SH-SY5Y (cell line): ENCODE measurements at regions not wholly inside any gene's neighbourhood (a gene's known extent, or its start where the extent isn't known, plus 50 kb on each side); places are given as distances from the start of the nearest gene placed in this dataset.

Experiments used
- GATA2 ChIP-seq: IDR thresholded peaks from 2 replicates; pipeline ENCODE4 v1.6.1; 2011; ENCODE audit warnings: mild to moderate bottlenecking, low read depth, low read length
- GATA3 ChIP-seq: IDR thresholded peaks from 2 replicates; pipeline ENCODE4 v1.6.1; 2011; ENCODE audit warnings: low read depth, mild to moderate bottlenecking, low read length, moderate library complexity

DNA sequence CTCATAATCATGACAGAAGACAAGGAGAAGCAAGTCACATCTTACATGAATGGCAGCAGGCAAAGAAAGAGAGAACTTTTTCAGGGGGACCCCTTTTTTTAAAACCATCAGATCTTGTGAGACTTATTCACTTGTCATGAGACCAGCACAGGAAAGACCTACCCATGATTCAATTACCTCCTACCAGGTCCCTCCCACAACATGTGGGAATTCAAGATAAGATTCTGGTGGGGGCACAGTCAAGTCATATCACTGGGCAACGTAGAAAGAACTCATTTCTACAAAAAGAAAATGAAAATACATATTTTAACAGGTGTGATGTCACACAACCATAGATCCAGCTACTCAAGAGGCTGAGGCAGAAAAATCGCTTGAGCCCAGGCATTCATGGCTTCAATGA, 304.1 kb downstream of the IPMK start:
- no peak for TF ChIP-seq GATA2
- TF ChIP-seq GATA3: no peak

DNA sequence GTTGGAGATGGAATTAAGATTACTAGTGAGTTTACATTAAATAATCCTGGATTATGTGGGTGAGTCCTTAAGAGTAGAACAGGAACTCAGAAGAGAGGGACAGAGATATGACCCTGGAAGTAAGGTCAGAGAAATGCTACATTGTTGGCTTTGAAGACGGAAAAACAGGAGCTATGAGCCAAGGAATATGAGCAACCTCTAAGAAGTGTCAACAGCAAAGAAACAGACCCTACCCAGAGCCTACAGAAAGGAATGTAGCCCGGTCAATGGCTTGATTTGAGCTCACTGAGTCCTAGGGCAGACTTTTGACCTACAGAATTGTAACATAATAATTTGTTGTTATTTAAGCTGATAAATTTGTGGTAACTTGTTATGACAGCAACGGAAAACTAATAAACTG, 304.9 kb downstream of the IPMK start:
- TF ChIP-seq GATA2: no peak

DNA sequence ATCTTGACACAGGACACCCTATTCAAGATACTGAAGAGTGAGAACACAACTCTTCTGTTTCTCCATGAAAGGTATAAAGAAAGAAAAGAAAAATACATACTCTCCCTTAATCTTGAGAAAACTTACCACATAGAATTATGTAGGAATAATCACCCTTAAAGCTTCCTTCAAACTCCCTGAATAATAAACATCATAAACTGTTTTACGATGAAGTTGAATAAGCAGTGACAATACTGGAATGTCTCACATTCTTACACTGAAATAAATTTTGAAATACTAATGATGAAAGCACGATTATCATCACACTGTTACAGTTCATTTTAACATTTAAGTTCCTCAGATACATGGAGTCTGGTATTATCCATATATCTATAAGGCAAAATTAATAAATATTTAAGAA, 306.2 kb downstream of the IPMK start:
- TF ChIP-seq GATA2: no peak
- no peak for TF ChIP-seq GATA3

DNA sequence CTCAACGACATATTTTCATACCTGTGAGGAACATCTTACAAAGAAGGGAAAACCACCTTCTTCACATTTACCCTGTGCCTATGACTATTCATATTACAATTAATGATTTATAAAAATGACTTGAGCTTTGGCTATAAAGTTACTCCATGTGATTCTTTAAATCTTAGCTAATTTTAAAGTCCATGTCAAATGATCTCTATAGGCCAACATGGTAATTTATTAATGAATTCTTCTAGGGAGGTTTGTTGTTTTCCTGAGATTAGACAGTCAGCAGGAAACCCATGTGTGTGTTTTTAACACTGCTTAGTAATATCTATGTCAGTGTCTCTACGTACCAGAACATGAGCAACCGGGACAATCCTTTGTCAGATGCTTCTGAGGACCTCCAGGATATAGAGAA, 307.3 kb downstream of the IPMK start:
- TF ChIP-seq GATA3 (no peak), GATA2 (no peak)

DNA sequence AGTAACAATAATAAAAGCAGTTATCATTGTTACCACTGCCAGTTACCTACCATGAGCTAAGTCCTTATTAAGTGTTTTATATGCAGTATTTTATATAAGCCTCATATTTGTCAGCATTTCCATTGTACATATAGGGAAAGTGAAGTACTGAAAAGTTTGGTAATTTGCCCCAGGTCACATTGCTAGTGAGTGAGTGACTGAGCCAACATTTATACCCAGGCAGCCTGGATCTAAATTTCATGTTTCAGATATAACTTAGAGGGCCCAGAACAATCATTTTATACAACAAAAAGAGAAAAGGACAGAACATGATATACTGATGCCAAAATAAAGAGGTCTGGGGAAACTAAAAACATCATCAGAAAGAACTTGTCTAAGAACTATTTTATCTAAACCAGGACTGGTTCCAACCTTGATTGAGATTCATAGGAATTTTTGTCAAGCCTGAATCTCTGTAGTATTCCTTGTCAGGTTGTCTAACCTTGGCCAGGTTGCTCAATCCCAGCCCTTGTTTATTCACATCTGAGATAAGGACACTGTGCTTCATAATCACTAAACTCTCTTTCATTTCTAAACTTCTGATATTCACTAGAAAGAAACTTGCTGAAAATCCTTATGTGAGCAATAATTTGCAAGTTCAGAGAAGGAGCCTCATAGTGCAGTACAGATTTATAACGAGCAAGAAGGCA, 308.2 kb downstream of the IPMK start:
- TF ChIP-seq GATA2 (no peak), GATA3 (no peak)

DNA sequence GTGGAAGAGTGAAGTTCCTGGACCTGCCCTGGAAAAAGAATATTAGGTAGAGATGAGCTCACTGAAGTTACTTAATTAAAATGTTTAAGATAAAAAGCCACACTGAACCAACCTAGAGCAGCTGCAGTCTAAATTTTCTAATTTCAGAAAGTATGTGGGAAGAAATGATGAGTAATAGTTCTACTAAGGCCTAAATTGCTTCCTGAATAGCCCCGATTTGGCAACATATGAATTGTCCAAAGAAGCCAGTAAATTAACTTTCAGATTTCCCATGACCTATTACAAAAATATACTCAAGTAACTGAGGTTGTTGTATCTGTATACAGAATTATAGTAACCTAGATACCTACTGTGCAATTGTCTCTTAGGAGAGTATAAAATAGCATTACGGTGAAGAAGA, 312.6 kb downstream of the IPMK start:
- TF ChIP-seq GATA3: no peak
- TF ChIP-seq GATA2: no peak

DNA sequence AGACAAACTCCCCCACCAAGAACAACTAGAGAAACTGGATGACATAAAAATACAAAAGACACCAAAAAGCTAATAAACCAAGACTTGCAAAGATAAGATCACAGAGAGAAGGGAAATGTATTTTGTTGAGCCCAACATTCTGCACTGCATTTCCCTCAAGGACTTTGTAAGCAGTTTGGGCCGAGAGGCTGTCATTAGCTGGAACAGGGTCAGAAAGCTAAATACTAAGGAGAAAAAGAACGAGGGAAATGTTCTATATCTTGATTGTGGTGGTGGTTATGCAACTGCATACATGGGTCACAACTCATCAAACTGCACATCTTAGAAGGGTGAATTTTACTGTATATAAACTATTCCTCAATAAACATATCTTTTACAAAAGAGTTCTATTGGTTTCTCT, 315.0 kb downstream of the IPMK start:
- TF ChIP-seq GATA2 (no peak), GATA3 (no peak)

GRCh38 chr10:57950442-57950974, 317.2 kb downstream of the IPMK start:
- TF ChIP-seq GATA2: no peak
- no peak for TF ChIP-seq GATA3

GRCh38 chr10:57948796-57949195, 318.9 kb downstream of the IPMK start:
- TF ChIP-seq GATA3: no peak
- TF ChIP-seq GATA2: no peak

GRCh38 chr10:57946833-57947232, 320.9 kb downstream of the IPMK start:
- no peak for TF ChIP-seq GATA3
- no peak for TF ChIP-seq GATA2

DNA sequence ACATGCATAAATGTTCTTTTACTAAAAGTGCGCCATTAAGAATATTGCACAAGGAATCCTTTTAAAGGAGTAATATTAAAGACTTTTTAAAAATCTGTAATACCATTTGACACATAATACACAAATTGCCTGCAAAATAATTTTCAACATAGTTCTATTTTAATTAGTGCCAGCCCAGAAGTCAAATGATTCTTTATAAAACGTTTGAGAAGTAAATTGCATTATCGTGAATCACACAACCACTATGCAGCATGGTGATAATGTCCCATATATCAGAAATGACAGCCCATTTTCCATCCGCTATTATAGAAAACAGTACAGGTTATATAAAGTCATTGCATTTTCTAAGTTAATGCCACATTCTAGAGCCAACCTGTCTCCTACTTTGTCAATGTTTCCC, 324.0 kb downstream of the IPMK start:
- TF ChIP-seq GATA2 (no peak), GATA3 (no peak)

- TF ChIP-seq GATA3 (no peak), GATA2 (no peak)
These were observed 342.6 kb downstream of the IPMK start for GRCh38 chr10:57925045-57925444.

- TF ChIP-seq GATA3 (no peak), GATA2 (no peak)
These were observed 346.6 kb downstream of the IPMK start for GRCh38 chr10:57921140-57921539.

GRCh38 chr10:57919864-57920263, 347.8 kb downstream of the IPMK start:
- TF ChIP-seq GATA2 (no peak), GATA3 (no peak)

DNA sequence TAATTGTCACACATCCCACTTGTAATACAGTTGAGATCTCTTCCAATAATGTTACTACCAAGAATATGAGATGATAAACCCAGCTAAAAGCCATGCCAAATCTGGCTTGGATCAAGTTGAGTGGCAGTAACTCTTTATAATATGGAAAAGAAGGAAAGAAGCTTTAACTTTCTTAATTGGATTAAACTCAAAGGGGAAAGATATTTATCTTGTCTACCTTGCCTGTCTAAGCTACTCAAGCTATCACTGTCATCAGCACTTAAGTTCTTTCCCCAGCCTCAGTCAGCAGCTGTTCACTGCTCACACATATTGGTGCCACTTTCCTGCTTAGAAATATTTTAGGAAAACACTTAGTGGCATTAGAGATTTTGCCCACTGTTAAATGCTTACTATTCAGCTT, 350.7 kb downstream of the IPMK start:
- no peak for TF ChIP-seq GATA3
- no peak; the same call in 1 of the 2 replicates for TF ChIP-seq GATA2

DNA sequence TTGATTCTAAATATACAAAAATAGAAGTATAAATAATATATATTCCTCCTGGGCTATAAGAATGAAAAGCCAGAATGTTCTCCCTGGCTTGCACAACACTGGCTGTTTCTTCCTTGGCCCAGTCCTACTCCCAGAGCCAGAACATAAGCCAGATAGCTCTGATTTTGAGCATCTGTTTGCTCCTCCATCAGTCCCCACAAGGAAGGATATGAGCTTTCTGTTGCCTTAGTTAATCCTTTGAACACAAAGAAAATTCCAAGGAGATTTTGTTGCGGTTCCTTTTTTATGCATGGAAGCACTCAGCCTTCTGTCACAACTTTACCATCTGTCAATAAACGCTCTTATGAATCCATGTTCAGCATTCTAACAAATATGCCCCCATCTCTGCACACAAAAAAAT, 361.8 kb downstream of the IPMK start:
- TF ChIP-seq GATA3: no peak
- no peak for TF ChIP-seq GATA2
